GM19372 (cell line): ENCODE measurements at regions not wholly inside any gene's neighbourhood (a gene's known extent, or its start where the extent isn't known, plus 50 kb on each side); places are given as distances from the start of the nearest gene placed in this dataset.

Experiments
- ATAC-seq: cut with Tn5 transposase; IDR thresholded peaks from one replicate; pipeline ENCODE4 v1.9.1; 2021; ENCODE audit warnings: mild to moderate bottlenecking, low read depth, moderate library complexity; ENCODE audit not compliant: unreplicated experiment

GRCh38 chr1:221066351-221067001 is 187.2 kb downstream of the HLX start:
- no peak for ATAC-seq

- no peak for ATAC-seq
These were observed 188.5 kb downstream of the HLX start for GRCh38 chr1:221067721-221068120.

GRCh38 chr1:221069178-221069903 is 190.1 kb downstream of the HLX start:
- ATAC-seq: peak; percentile 73

GRCh38 chr1:221069986-221070385 is 190.7 kb downstream of the HLX start:
- no peak for ATAC-seq

GRCh38 chr1:221071777-221072176 is 192.5 kb downstream of the HLX start:
- ATAC-seq: no peak

- no peak for ATAC-seq
These were observed 193.0 kb downstream of the HLX start for GRCh38 chr1:221072214-221072613.

GRCh38 chr1:221074332-221074731 is 195.1 kb downstream of the HLX start:
- no peak for ATAC-seq

- no peak for ATAC-seq
These were observed 196.7 kb downstream of the HLX start for GRCh38 chr1:221075911-221076310.

GRCh38 chr1:221076391-221076811 is 197.2 kb downstream of the HLX start:
- ATAC-seq: no peak

- no peak for ATAC-seq
These were observed 199.2 kb downstream of the HLX start for GRCh38 chr1:221078260-221078965.

- ATAC-seq: no peak
These were observed 204.7 kb downstream of the HLX start for GRCh38 chr1:221083902-221084301.

- no peak for ATAC-seq
These were observed 205.4 kb downstream of the HLX start for GRCh38 chr1:221084681-221085080.

- ATAC-seq: no peak
These were observed 206.6 kb downstream of the HLX start for GRCh38 chr1:221085701-221086375.

- no peak for ATAC-seq
These were observed 208.7 kb downstream of the HLX start for GRCh38 chr1:221087919-221088318.

- no peak for ATAC-seq
These were observed 210.0 kb downstream of the HLX start for GRCh38 chr1:221089273-221089672.

- ATAC-seq: no peak
These were observed 210.6 kb downstream of the HLX start for GRCh38 chr1:221089803-221090202.

- ATAC-seq: no peak
These were observed 214.9 kb downstream of the HLX start for GRCh38 chr1:221093903-221094791.

GRCh38 chr1:221097479-221098281 is 218.4 kb downstream of the HLX start:
- no peak for ATAC-seq
